Kidney (tissue), 13 donors: ENCODE measurements at regions not wholly inside any gene's neighbourhood (a gene's known extent, or its start where the extent isn't known, plus 50 kb on each side); places are given as distances from the start of the nearest gene placed in this dataset.
A peak's percentile ranks its signal among the peaks of the same experiment; 100 is the strongest.

ENCODE experiments used
- DNase-seq, 5 donors: peaks; one replicate each; pipeline ENCODE4 v3.0.0-alpha.2; 2013 to 2020
- FAIRE-seq: peaks from 2 replicates; lab custom pipeline; 2012; peaks lifted over from hg19 to GRCh38; lab: Jason Lieb, UNC
- H3K27ac ChIP-seq, 2 donors: one replicate each; pipeline ENCODE4 v1.7.0; 2013; ENCODE audit warnings: low read depth in 2 of 2, low read length in 2 of 2, inconsistent platforms in 1 of 2
- H3K27me3 ChIP-seq: one replicate; pipeline ENCODE4 v1.7.1; 2013; ENCODE audit warnings: low read length, inconsistent platforms; ENCODE audit not compliant: control insufficient read depth, insufficient read depth
- H3K36me3 ChIP-seq, 3 donors: one replicate each; pipeline versions ENCODE4 v1.7.0 to v1.7.1; 2013; ENCODE audit warnings: low read length in 3 of 3, control low read depth in 1 of 3, inconsistent platforms in 1 of 3; ENCODE audit not compliant: insufficient read depth in 3 of 3, control insufficient read depth in 2 of 3
- H3K4me1 ChIP-seq, 3 donors: one replicate each; pipeline versions ENCODE4 v1.7.0 to v1.7.1; 2013; ENCODE audit warnings: low read length in 3 of 3, inconsistent platforms in 1 of 3, low read depth in 1 of 3; ENCODE audit not compliant: control insufficient read depth in 2 of 3, insufficient read depth in 2 of 3
- H3K4me3 ChIP-seq, 3 donors: one replicate each; pipeline versions ENCODE4 v1.7.0 to v1.8.1; 2013; ENCODE audit warnings: low read length in 3 of 3, control low read depth in 1 of 3, inconsistent platforms in 1 of 3
- H3K9ac ChIP-seq, 3 donors: one replicate each; pipeline versions ENCODE4 v1.7.0 to v1.7.1; 2013; ENCODE audit warnings: low read length in 3 of 3, control low read depth in 1 of 3, inconsistent platforms in 1 of 3
- H3K9me3 ChIP-seq, 3 donors: one replicate each; pipeline versions ENCODE4 v1.7.0 to v1.7.1; 2013; ENCODE audit warnings: low read length in 3 of 3, control low read depth in 1 of 3, inconsistent platforms in 1 of 3; ENCODE audit not compliant: control insufficient read depth in 2 of 3, insufficient read depth in 1 of 3
- CTCF ChIP-seq: IDR thresholded peaks from 3 replicates; pipeline ENCODE4 v1.5.1; 2012; ENCODE audit warnings: mild to moderate bottlenecking, moderate library complexity, borderline replicate concordance; ENCODE audit not compliant: insufficient read depth; ENCODE audit errors: extremely low read depth
- intact Hi-C: fragments of 100-400 bp; cut with DNase I; formaldehyde crosslinking; loops from one replicate; pipeline ENCODE4 v1.11.1; 2022
- donor health status: control.
- donor health status: control.
- donor health status: control.
- donor health status: control.
- donor health status: control.
- donor health status: DM: yes; HTN: yes; CAD: no.
- donor health status: Normal renal cell carcinoma (clear cell type).

GRCh38 chr2:174656676-174657176, 59.1 kb upstream of the WIPF1 start:
- Histone ChIP-seq H3K9me3 (peaks cover 0 to 10% (median 0%) of the 10 kb centered on the region in 3 donors), H3K4me3 (no peak overlapping the region), H3K27ac (peak overlapping the region in 1 of 2 donors; percentile 12), H3K27me3 (no peaks in the 10 kb centered on the region), H3K9ac (no peak overlapping the region), H3K36me3 (no peaks in the 10 kb centered on the region), H3K4me1 (no peaks in the 10 kb centered on the region)
- no peak for FAIRE-seq
- DNase-seq, result peak in 1 of 5 donors; percentile 43
- intact Hi-C loops, result no loop called here
- TF ChIP-seq CTCF, result no peak

- intact Hi-C loops, result no loop called here
- Histone ChIP-seq H3K27ac (peak overlapping the region in 1 of 2 donors; percentile 26), H3K4me1 (no peaks in the 10 kb centered on the region), H3K36me3 (no peaks in the 10 kb centered on the region), H3K9ac (no peak overlapping the region), H3K9me3 (peaks cover 0 to 10% (median 0%) of the 10 kb centered on the region in 3 donors), H3K4me3 (no peak overlapping the region), H3K27me3 (no peaks in the 10 kb centered on the region)
- DNase-seq, result no peak
- TF ChIP-seq CTCF, result no peak
- FAIRE-seq, result no peak
Observed at GRCh38 chr2:174656035-174656434, 58.4 kb upstream of the WIPF1 start.

GRCh38 chr2:174654419-174654941, 56.9 kb upstream of the WIPF1 start:
- intact Hi-C loops, result no loop called here
- Histone ChIP-seq H3K27me3 (no peaks in the 10 kb centered on the region), H3K27ac (no peak overlapping the region), H3K9me3 (peaks cover 0 to 10% (median 3%) of the 10 kb centered on the region in 3 donors), H3K4me3 (no peak overlapping the region), H3K9ac (no peak overlapping the region), H3K36me3 (no peaks in the 10 kb centered on the region), H3K4me1 (peaks cover 0 to 3% (median 0%) of the 10 kb centered on the region in 3 donors)
- no peak for DNase-seq
- FAIRE-seq, result no peak
- TF ChIP-seq CTCF, result no peak
